Heart right ventricle (tissue), 16 donors: ENCODE measurements at regions not wholly inside any gene's neighbourhood (a gene's known extent, or its start where the extent isn't known, plus 50 kb on each side); places are given as distances from the start of the nearest gene placed in this dataset.
A peak's percentile ranks its signal among the peaks of the same experiment; 100 is the strongest.

Experiments
- ATAC-seq, 8 donors: fragments of 200-7000 bp; cut with Tn5 transposase; one replicate each; pipeline ENCODE4 v1.9.1; 2020; ENCODE audit warnings: mild to moderate bottlenecking in 8 of 8, moderate library complexity in 8 of 8, moderate number of reproducible peaks in 1 of 8
- DNase-seq, 2 donors: peaks; one replicate each; pipeline ENCODE4 v3.0.0-alpha.2; 2020
- H3K27ac ChIP-seq, 10 donors: fragments of 200-600 bp; sonication (generic) in 2 of 10; one replicate each; pipeline versions ENCODE4 v1.5.0 to v1.8.0; 2020 to 2022; ENCODE audit warnings: mild to moderate bottlenecking in 3 of 10
- H3K27me3 ChIP-seq, 7 donors: fragments of 200-600 bp; one replicate each; pipeline ENCODE4 v1.8.0; 2021 to 2022; ENCODE audit warnings: mild to moderate bottlenecking in 2 of 7
- H3K36me3 ChIP-seq, 9 donors: fragments of 200-600 bp; sonication (generic) in 1 of 9; one replicate each; pipeline versions ENCODE4 v1.5.0 to v1.8.0; 2020 to 2022; ENCODE audit warnings: mild to moderate bottlenecking in 2 of 9
- H3K4me1 ChIP-seq, 9 donors: fragments of 200-600 bp; sonication (generic) in 1 of 9; one replicate each; pipeline versions ENCODE4 v1.5.0 to v1.8.0; 2020 to 2022; ENCODE audit warnings: mild to moderate bottlenecking in 4 of 9
- H3K4me3 ChIP-seq, 10 donors: fragments of 200-600 bp; sonication (generic) in 2 of 10; one replicate each; pipeline versions ENCODE4 v1.5.0 to v1.8.0; 2020 to 2022; ENCODE audit warnings: mild to moderate bottlenecking in 7 of 10, moderate library complexity in 2 of 10
- H3K9me3 ChIP-seq, 11 donors: fragments of 200-600 bp in 10 of 11; sonication (generic) in 2 of 11; one replicate each; pipeline versions ENCODE4 v1.5.0 to v1.8.0; 2013 to 2022; ENCODE audit warnings: mild to moderate bottlenecking in 2 of 11, control low read depth in 1 of 11, moderate library complexity in 1 of 11
- WGBS, 2 donors: extraction: QIAGEN DNeasy Blood & Tissue Kit; methylation state at CpG; one replicate each; pipeline ENCODE4 v1.1.7; 2013; ENCODE audit warnings: inconsistent platforms in 1 of 2; 5-methylcytosine and 5-hydroxymethylcytosine counted together
- intact Hi-C, 10 donors: fragments of 100-400 bp; cut with DNase I; formaldehyde crosslinking; loops; one replicate each; pipeline versions ENCODE4 v1.11.1 to v1.14.2; 2022
- TF ChIP-seq, protein P1 (sequence below), 9 donors: fragments of 200-600 bp; sonication (generic) in 2 of 9; IDR thresholded peaks; one replicate each; pipeline versions ENCODE4 v1.5.0 to v1.8.0; 2021 to 2022; ENCODE audit warnings: antibody characterized with exemption in 9 of 9, mild to moderate bottlenecking in 5 of 9, moderate library complexity in 1 of 9
- donor health status: Arrhythmogenic right ventricular cardiomyopathy.
- donor health status: ischemic (EF 13 %, LVEDD 7.1; RV severe dilation, severe dysfunction).
- donor health status: healthy with polysubstance abuse.
- donor health status: DM: no; HTN: yes; CAD: no.
- donor health status: DM: no; HTN: no; CAD: no.
- donor health status: ischemic (EF 25% LVEDD 6.9; RV normal size, moderate dysfunction).
- donor health status: ischemic (EF 25% LVEDD 5.7; RV mildly dilated, moderate dysfunction).
- donor health status: healthy.
- donor health status: DM: yes; HTN: yes; CAD: no.
- donor health status: Ischemic cardiomyopathy.
- donor health status: ischemic (EF 35%, LVEDD 5.7; RV mildly dilated, moderate dysfunction).
- donor health status: nonischemic (EF 11% LVEDD 7.7; RV severe dilation, severe dysfunction).
- donor health status: DM: yes; HTN: yes; CAD: no.
- donor health status: PGD.
- donor health status: ischemic (EF 29% LVEDD 5.4; RV normal size, mild dysfunction).
- donor health status: nonischemic (EF 23%, LVEDD 6.1; RV moderate dilation, normal function).

DNA sequence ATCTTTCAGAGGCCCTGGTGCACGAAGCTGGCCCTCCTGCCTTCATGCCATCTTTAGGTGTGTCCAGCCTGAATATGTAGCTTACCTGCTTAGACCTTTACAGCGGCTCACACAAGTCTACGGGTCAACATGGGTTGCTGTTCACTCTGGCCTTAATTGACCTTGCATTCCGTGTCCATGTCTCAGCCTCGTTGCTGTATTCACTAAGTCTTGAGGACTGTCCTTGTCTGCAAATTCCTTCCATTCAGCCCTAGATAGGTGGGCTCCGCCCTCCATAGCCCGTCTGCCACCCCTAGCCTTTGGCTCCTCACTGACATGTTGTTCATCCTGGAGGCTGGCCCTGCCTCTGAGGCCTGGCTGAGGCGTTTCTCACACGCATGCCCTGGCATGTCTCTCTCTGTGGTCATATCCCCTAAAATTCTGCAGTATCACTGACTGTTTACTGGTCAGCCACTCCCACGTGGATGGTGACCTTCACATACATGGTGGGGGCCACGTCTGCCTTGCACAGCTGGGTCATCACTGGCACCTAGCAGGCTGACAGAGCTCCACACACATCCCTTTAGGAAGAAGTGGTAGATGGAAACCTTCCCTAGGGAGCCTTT is 394.1 kb upstream of the MKI67 start:
- 86 to 88% methylated on average over 11 of the region's 11 CpGs for WGBS, 2 donors
- DNase-seq (no peak), ATAC-seq (no peak)
- intact Hi-C loops = loop anchor here in 3 of 10 donors (10.0 kb wide), 2 partner anchors 256 to 806 kb away; no protein-coding TSS in a partner anchor
- Histone ChIP-seq H3K36me3 (no peaks in the 10 kb centered on the region), H3K4me1 (no peaks in the 10 kb centered on the region), H3K4me3 (no peak overlapping the region), H3K27me3 (peaks cover 0 to 58% (median 34%) of the 10 kb centered on the region in 7 donors), H3K27ac (no peak overlapping the region), H3K9me3 (no peaks in the 10 kb centered on the region)
- TF ChIP-seq, protein P1, sequence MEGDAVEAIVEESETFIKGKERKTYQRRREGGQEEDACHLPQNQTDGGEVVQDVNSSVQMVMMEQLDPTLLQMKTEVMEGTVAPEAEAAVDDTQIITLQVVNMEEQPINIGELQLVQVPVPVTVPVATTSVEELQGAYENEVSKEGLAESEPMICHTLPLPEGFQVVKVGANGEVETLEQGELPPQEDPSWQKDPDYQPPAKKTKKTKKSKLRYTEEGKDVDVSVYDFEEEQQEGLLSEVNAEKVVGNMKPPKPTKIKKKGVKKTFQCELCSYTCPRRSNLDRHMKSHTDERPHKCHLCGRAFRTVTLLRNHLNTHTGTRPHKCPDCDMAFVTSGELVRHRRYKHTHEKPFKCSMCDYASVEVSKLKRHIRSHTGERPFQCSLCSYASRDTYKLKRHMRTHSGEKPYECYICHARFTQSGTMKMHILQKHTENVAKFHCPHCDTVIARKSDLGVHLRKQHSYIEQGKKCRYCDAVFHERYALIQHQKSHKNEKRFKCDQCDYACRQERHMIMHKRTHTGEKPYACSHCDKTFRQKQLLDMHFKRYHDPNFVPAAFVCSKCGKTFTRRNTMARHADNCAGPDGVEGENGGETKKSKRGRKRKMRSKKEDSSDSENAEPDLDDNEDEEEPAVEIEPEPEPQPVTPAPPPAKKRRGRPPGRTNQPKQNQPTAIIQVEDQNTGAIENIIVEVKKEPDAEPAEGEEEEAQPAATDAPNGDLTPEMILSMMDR (IDR thresholded peaks at IDR 0.05) = no peak

DNA sequence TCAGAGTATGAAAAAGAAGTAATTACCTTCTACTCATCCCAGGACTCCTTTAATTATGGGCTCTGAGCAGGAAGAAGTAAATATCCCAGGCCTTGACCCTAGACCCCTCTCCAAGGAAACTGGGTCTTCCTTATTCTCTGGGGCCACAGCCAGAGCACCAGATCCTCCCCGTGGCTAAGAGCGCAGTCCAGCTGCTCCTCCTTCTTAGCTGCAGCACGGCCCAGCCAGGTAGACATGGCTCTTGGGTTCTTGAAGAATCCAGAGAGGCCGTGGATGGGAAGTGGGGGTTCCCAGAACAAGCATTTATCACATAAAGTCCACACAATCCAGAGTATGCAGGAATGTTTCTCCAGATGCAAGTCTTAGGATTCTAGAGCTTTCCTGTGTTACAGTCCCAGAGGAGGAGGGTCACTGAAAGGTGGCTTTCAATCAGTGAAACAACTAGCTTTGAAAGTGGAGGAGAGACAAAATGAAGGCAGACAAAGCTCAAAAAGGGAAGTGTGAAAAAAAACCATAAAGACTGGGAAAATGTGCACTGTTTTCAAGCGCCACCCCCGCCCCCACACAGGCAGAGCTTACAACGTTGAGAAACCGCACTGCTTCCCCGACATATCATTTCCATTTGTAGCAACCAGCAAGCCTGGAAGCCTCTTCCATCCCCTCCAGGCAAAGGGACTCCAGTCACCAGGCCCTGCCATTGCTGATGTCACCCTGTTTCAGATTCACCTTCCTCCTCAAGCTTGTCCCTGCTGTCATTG is 396.5 kb upstream of the MKI67 start:
- intact Hi-C loops = loop anchor here in 3 of 10 donors (10.0 kb wide), 2 partner anchors 258 to 808 kb away; no protein-coding TSS in a partner anchor
- no peaks in the 10 kb centered on the region for H3K9me3 ChIP-seq

DNA sequence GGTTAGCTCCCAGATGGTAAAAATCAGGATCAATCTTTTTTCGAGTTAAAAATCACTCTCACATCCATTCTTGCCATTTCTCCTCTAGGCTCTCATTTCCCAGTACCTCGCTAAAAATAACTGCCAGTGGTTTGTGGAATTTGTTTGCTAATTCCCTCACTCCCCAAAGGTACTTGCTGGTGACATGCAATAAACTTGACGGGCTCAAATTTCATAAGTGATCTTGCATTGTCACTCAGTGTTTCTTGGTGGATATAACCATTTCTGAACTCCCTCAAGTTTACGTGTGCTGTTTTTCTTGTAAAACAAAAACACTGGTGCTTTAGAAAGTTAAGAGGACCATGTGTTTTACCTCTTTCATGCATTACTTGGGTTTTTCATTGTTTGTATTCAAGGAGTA is 399.2 kb upstream of the MKI67 start:
- peaks cover 0 to 61% (median 26%) of the 10 kb centered on the region in 7 donors for H3K27me3 ChIP-seq
- H3K4me1 ChIP-seq = no peaks in the 10 kb centered on the region
- H3K36me3 ChIP-seq = no peaks in the 10 kb centered on the region
- TF ChIP-seq, protein P1 (IDR thresholded peaks at IDR 0.05) = no peak
- ATAC-seq = no peak
- intact Hi-C loops = loop anchor here in 6 of 10 donors (5.0 to 10.0 kb wide), 5 partner anchors 203 to 811 kb away; no protein-coding TSS in a partner anchor
- no peaks in the 10 kb centered on the region for H3K9me3 ChIP-seq
- no peak overlapping the region for H3K4me3 ChIP-seq
- no peak overlapping the region for H3K27ac ChIP-seq
- DNase-seq = no peak
- 70 to 72% methylated on average over 4 of the region's 4 CpGs for WGBS, 2 donors

More for the DNA sequence above, 396.5 kb upstream of the MKI67 start:
- 75 to 82% methylated on average over 9 of the region's 9 CpGs for WGBS, 2 donors
- ATAC-seq = no peak
- Histone ChIP-seq H3K27ac (no peak overlapping the region), H3K27me3 (peaks cover 0 to 75% (median 46%) of the 10 kb centered on the region in 7 donors), H3K4me3 (no peak overlapping the region), H3K4me1 (no peaks in the 10 kb centered on the region), H3K36me3 (no peaks in the 10 kb centered on the region)
- TF ChIP-seq, protein P1 (IDR thresholded peaks at IDR 0.05) = no peak
- no peak for DNase-seq

DNA sequence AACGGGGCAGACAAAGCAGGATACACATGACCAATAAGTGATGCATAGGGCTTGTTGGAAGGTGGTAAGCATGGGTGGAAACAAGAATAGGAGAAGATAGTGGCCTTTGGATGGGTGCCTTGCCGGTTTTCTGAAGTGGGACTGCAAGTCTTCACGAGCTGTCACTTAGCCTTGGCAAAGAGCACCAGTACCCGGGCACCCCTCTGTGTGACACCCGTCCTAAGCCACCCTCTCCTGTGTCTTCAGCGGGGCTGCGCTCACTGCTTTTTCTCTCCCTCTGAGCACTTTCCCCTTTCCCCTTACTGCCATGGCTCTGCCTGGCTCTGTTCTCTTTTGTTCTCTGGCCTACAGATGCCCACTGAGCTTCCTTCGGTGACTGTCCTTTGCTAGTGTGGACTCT is 399.7 kb upstream of the MKI67 start:
- ATAC-seq = peak in 1 of 8 donors; percentile 33
- 69 to 72% methylated on average over 8 of the region's 8 CpGs for WGBS, 2 donors
- intact Hi-C loops = loop anchor here in 6 of 10 donors (5.0 to 10.0 kb wide), 5 partner anchors 204 to 811 kb away; no protein-coding TSS in a partner anchor
- Histone ChIP-seq H3K4me3 (no peak overlapping the region), H3K36me3 (no peaks in the 10 kb centered on the region), H3K4me1 (no peaks in the 10 kb centered on the region), H3K9me3 (no peaks in the 10 kb centered on the region), H3K27me3 (peaks cover 0 to 56% (median 25%) of the 10 kb centered on the region in 7 donors), H3K27ac (no peak overlapping the region)
- DNase-seq = no peak
- TF ChIP-seq, protein P1 (IDR thresholded peaks at IDR 0.05) = no peak
